GM12878 (cell line): ENCODE measurements at regions not wholly inside any gene's neighbourhood (a gene's known extent, or its start where the extent isn't known, plus 50 kb on each side); places are given as distances from the start of the nearest gene placed in this dataset.

Experiments
- ATAC-seq: fragments of 200-7000 bp; cut with Tn5 transposase; 3 replicates; pipeline ENCODE4 v1.9.1; 2020; ENCODE audit warnings: mild to moderate bottlenecking, moderate library complexity
- BruUV-seq: library from RNA; stranded (reverse); fragments of 400-500 nt; replicated peaks from 2 replicates; lab custom pipeline; 2021; lab: Mats Ljungman, UMichigan
- CTCF ChIA-PET: fragments of 300-600 bp; sonication (Branson Sonifier 250); formaldehyde crosslinking; extraction: SDS; loops from one replicate; lab custom pipeline; 2021; ENCODE audit warnings: inconsistent platforms; lab: Yijun Ruan, JAX
- POLR2A ChIA-PET: fragments of 350-600 bp; formaldehyde crosslinking; extraction: SDS; loops from one replicate; lab custom pipeline; 2021; ENCODE audit warnings: inconsistent platforms; lab: Charles Lee
- RAD21 ChIA-PET: fragments of 300-600 bp; sonication (Branson Sonifier 250); formaldehyde crosslinking; loops from one replicate; lab custom pipeline; 2023; ENCODE audit warnings: antibody characterized with exemption; ENCODE audit not compliant: unreplicated experiment; lab: Charles Lee
- SMC1A ChIA-PET: fragments of 300-600 bp; sonication (Branson Sonifier 250); formaldehyde crosslinking; loops from one replicate; lab custom pipeline; 2023; ENCODE audit not compliant: unreplicated experiment, uncharacterized antibody; lab: Charles Lee
- DNase-seq: peaks from one replicate; pipeline ENCODE4 v3.0.0-alpha.2; 2011; ENCODE audit warnings: low read depth, low spot score
- FAIRE-seq: peaks from 3 replicates; lab custom pipeline; 2011; peaks lifted over from hg19 to GRCh38; lab: Jason Lieb, UNC
- H2AFZ ChIP-seq: 2 replicates; pipeline ENCODE4 v1.6.0; 2011; ENCODE audit warnings: low read depth, low read length, control low read depth; ENCODE audit not compliant: control insufficient read depth
- H3K27ac ChIP-seq: 2 replicates; pipeline ENCODE4 v1.5.1; 2011; ENCODE audit warnings: control low read depth; ENCODE audit not compliant: control insufficient read depth, insufficient read depth
- H3K27me3 ChIP-seq, 2 experiments: replicated peaks in 1 of 2; 2 replicates each; pipeline versions ENCODE4 v1.6.0 to v1.6.1; 2011; ENCODE audit warnings: low read length in 1 of 2; ENCODE audit not compliant: control insufficient read depth in 2 of 2, insufficient read depth in 2 of 2
- H3K36me3 ChIP-seq, 2 experiments: 2 replicates each; pipeline ENCODE4 v1.5.1; 2011; ENCODE audit warnings: low read length in 1 of 2; ENCODE audit not compliant: control insufficient read depth in 2 of 2, insufficient read depth in 2 of 2
- H3K4me1 ChIP-seq: 2 replicates; pipeline ENCODE4 v1.6.1; 2011; ENCODE audit warnings: mild to moderate bottlenecking, low read length, moderate library complexity, mixed read lengths; ENCODE audit not compliant: control insufficient read depth, insufficient read depth
- H3K4me2 ChIP-seq: 2 replicates; pipeline ENCODE4 v1.6.0; 2011; ENCODE audit warnings: control low read depth; ENCODE audit not compliant: control insufficient read depth, insufficient read depth
- H3K4me3 ChIP-seq: fragments of 200-600 bp; sonication (generic); 2 replicates; pipeline ENCODE4 v1.5.1; 2016
- H3K79me2 ChIP-seq: 2 replicates; pipeline ENCODE4 v1.6.0; 2011; ENCODE audit warnings: low read length; ENCODE audit not compliant: control insufficient read depth, insufficient read depth
- H3K9ac ChIP-seq: 2 replicates; pipeline ENCODE4 v1.8.0; 2011; ENCODE audit warnings: low read length, control low read depth, mixed read lengths; ENCODE audit not compliant: control insufficient read depth, insufficient read depth
- H3K9me3 ChIP-seq: replicated peaks from 3 replicates; pipeline ENCODE4 v1.5.1; 2011; ENCODE audit warnings: mild to moderate bottlenecking, low read length; ENCODE audit not compliant: control insufficient read depth, insufficient read depth
- H4K20me1 ChIP-seq: 2 replicates; pipeline ENCODE4 v1.6.0; 2011; ENCODE audit not compliant: control insufficient read depth, insufficient read depth
- BCL11A ChIP-seq: IDR thresholded peaks from 2 replicates; pipeline ENCODE4 v1.6.1; 2011; ENCODE audit warnings: low read depth, low read length
- CBX3 ChIP-seq: fragments of 200-600 bp; sonication (generic); IDR thresholded peaks from 2 replicates; pipeline ENCODE4 v1.6.1; 2016; ENCODE audit warnings: low read depth, borderline replicate concordance
- CEBPZ ChIP-seq: fragments of 150-350 bp; IDR thresholded peaks from 2 replicates; pipeline ENCODE4 v1.6.1; 2016; ENCODE audit warnings: low read depth, low read length
- CREB1 ChIP-seq: IDR thresholded peaks from 2 replicates; pipeline ENCODE4 v1.6.1; 2012; ENCODE audit warnings: low read depth, mild to moderate bottlenecking, inconsistent platforms
- IRF4 ChIP-seq: IDR thresholded peaks from 2 replicates; pipeline ENCODE4 v1.6.1; 2011; ENCODE audit warnings: low read depth, low read length
- MLLT1 ChIP-seq: fragments of 450-650 bp; IDR thresholded peaks from 2 replicates; pipeline ENCODE4 v1.6.1; 2016; ENCODE audit warnings: mild to moderate bottlenecking
- NFYA ChIP-seq: IDR thresholded peaks from 2 replicates; pipeline ENCODE4 v1.6.1; 2011; ENCODE audit warnings: low read depth, mild to moderate bottlenecking, low read length, improper control_type of control experiment, borderline replicate concordance
- RCOR1 ChIP-seq: conservative IDR thresholded peaks from 2 replicates; pipeline ENCODE4 v1.6.1; 2012; ENCODE audit warnings: low read depth, low read length, improper control_type of control experiment
- RELB ChIP-seq: fragments of 450-650 bp; IDR thresholded peaks from 2 replicates; pipeline ENCODE4 v1.6.1; 2017; ENCODE audit warnings: low read depth, mild to moderate bottlenecking, moderate library complexity
- RFX5 ChIP-seq: IDR thresholded peaks from 2 replicates; pipeline ENCODE4 v1.6.1; 2011; ENCODE audit warnings: low read depth, low read length, improper control_type of control experiment
- SMAD5 ChIP-seq: IDR thresholded peaks from 2 replicates; pipeline ENCODE4 v1.6.1; 2016; ENCODE audit warnings: antibody characterized with exemption, low read depth
- TAF1 ChIP-seq: IDR thresholded peaks from 2 replicates; pipeline ENCODE4 v1.6.1; 2011; ENCODE audit warnings: mild to moderate bottlenecking, low read depth, low read length, borderline replicate concordance
- YY1 ChIP-seq: IDR thresholded peaks from 2 replicates; pipeline ENCODE4 v1.6.1; 2011; ENCODE audit warnings: low read depth, mild to moderate bottlenecking, low read length
- WGBS: methylation state at CpG from one replicate; pipeline ENCODE4 v1.1.6; 2016; ENCODE audit warnings: low lambda C conversion rate; ENCODE audit not compliant: insufficient replicate concordance, insufficient coverage; ENCODE audit errors: missing lambda C conversion rate; 5-methylcytosine and 5-hydroxymethylcytosine counted together
- in situ Hi-C: fragments of 300-500 bp; cut with MboI; formaldehyde crosslinking; loops from 9 replicates; pipeline ENCODE4 v1.14.3; 2018; ENCODE audit warnings: mixed read lengths
- intact Hi-C: fragments of 100-400 bp; cut with micrococcal nuclease; formaldehyde crosslinking; loops from one replicate; pipeline ENCODE4 v1.14.2; 2022; ENCODE audit not compliant: unreplicated experiment
- TF ChIP-seq, protein P1 (sequence below): fragments of 450-650 bp; IDR thresholded peaks from 2 replicates; pipeline ENCODE4 v1.6.1; 2017; ENCODE audit warnings: borderline replicate concordance

DNA sequence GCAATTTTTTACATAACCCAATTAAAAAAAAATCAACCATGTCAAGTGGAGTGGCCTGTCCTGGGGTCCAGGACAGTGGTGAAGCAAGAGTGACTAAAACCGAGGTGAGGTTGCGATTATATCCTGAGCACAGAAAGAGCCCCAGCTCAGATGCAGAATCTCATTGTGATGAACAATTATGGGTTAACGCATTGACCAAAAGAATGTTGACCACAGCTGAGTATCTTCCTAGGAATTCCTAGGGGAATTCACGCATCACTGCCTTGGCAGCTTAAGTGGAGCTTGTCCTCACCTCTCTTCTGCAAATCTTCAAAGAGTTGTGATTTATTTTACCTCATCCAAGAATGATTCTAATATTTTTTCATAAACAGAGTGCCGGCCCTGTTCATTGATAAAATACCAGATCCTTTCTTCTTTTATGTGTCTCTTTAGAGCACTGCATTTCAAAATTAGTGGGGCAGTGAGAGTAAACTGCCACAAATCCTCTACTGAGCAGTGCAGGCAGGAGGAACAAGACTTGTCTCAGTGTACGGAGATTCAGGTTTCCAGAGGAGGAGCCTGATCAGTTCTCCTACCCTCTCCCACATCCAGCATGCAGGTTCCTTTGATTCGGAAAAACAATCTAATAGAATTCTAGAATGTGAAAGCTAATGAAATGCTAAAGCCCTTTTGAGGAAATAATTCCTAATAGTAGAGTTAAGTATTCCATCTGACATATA lies 60.1 kb upstream of the ZNF184 start (continued):
- TF ChIP-seq MLLT1, result no peak
- no peak for TF ChIP-seq TAF1
- TF ChIP-seq BCL11A, result no peak

DNA sequence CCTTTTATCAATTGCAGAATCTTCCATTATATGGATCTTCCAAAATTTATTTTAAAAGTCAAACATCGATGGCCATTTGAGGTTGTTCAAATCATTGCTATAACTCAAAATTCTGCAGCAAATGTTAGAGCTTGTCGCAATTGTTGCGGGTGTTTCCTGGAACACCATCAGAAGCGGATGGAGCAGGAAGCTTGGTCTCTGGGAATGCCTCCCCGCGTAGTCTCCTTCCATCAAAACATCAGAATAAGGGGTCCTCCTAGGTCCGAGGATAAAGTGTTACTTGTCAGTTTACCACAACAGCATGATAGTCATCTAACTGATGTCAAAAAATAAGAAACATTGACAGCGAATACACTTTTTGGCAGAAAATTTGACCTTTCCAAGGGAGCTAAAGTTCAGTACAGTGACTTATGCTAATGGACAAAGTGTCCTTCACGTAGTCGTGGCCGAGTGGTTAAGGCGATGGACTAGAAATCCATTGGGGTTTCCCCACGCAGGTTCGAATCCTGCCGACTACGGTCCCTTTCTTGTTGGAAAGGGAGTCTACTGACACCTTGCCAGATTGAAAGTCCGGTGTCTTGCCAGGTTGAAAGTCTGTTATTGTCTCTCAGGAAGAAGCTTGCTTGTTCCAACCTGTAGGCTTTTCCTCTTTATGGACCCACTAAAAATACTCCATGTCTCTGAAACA lies 59.0 kb upstream of the ZNF184 start:
- FAIRE-seq, result no peak
- H3K27me3 ChIP-seq, result no peaks in the 10 kb centered on the region
- H3K9me3 ChIP-seq, result no peaks in the 10 kb centered on the region
- H3K79me2 ChIP-seq, result no peaks in the 10 kb centered on the region
- no peaks in the 10 kb centered on the region for H3K36me3 ChIP-seq
- BruUV-seq, result no TSS peak
- H4K20me1 ChIP-seq, result no peaks in the 10 kb centered on the region
- DNase-seq, result no peak
- ChIA-PET POLR2A (no interaction called here), RAD21 (no interaction called here), SMC1A (interaction anchor here (1.9 kb wide), 1 partner anchor 12 kb away, joined by 5 read pairs; no protein-coding TSS in a partner anchor), CTCF (interaction anchor here (0.5 to 1.1 kb wide), 2 partner anchors 13 to 156 kb away, joined by 3 read pairs; no protein-coding TSS in a partner anchor)
- H3K4me1 ChIP-seq, result no peaks in the 10 kb centered on the region
- H3K4me2 ChIP-seq, result no peak overlapping the region
- intact Hi-C loops (no loop called here), in situ Hi-C loops (no loop called here)
- H3K9ac ChIP-seq, result no peak overlapping the region
- ATAC-seq, result no peak
- no peak overlapping the region for H3K27ac ChIP-seq
- 71% methylated on average over 17 of the region's 17 CpGs for WGBS
- no peak overlapping the region for H2AFZ ChIP-seq
- H3K4me3 ChIP-seq, result no peak overlapping the region
- TF ChIP-seq RFX5 (no peak), IRF4 (no peak), CBX3 (no peak), YY1 (no peak), CEBPZ (no peak), SMAD5 (no peak), RCOR1 (no peak), NFYA (no peak), RELB (no peak), CREB1 (no peak)
- TF ChIP-seq, protein P1, sequence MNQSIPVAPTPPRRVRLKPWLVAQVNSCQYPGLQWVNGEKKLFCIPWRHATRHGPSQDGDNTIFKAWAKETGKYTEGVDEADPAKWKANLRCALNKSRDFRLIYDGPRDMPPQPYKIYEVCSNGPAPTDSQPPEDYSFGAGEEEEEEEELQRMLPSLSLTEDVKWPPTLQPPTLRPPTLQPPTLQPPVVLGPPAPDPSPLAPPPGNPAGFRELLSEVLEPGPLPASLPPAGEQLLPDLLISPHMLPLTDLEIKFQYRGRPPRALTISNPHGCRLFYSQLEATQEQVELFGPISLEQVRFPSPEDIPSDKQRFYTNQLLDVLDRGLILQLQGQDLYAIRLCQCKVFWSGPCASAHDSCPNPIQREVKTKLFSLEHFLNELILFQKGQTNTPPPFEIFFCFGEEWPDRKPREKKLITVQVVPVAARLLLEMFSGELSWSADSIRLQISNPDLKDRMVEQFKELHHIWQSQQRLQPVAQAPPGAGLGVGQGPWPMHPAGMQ, result no peak
